ENCODE measurements at regions not wholly inside any gene's neighbourhood (a gene's known extent, or its start where the extent isn't known, plus 50 kb on each side); places are given as distances from the start of the nearest gene placed in this dataset.
"Not testable (repeated sequence)": the region's sequence is repeated elsewhere in the genome, so short reads cannot be mapped to it uniquely, and the experiment has no call there.

- H3K9me2 ChIP-seq (replicated peaks; ENCODE audit: control insufficient read depth, low read length) = no peaks in the 10 kb centered on the region
- no peak overlapping the region for H3K27ac ChIP-seq (ENCODE audit: low read depth, low read length)
- H4K20me1 ChIP-seq (ENCODE audit: control insufficient read depth, insufficient read depth, low read depth, low read length) = no peaks in the 10 kb centered on the region
- H3K4me2 ChIP-seq (ENCODE audit: low read length) = no peak overlapping the region
- H3K36me3 ChIP-seq (ENCODE audit: control insufficient read depth, low read length) = no peaks in the 10 kb centered on the region
- no peaks in the 10 kb centered on the region for H3K79me2 ChIP-seq (ENCODE audit: control insufficient read depth, low read length)
- no peak for TF ChIP-seq EZH2phosphoT487 (IDR thresholded peaks at IDR 0.05; ENCODE audit: borderline replicate concordance, low read length)
- TF ChIP-seq, protein P1, sequence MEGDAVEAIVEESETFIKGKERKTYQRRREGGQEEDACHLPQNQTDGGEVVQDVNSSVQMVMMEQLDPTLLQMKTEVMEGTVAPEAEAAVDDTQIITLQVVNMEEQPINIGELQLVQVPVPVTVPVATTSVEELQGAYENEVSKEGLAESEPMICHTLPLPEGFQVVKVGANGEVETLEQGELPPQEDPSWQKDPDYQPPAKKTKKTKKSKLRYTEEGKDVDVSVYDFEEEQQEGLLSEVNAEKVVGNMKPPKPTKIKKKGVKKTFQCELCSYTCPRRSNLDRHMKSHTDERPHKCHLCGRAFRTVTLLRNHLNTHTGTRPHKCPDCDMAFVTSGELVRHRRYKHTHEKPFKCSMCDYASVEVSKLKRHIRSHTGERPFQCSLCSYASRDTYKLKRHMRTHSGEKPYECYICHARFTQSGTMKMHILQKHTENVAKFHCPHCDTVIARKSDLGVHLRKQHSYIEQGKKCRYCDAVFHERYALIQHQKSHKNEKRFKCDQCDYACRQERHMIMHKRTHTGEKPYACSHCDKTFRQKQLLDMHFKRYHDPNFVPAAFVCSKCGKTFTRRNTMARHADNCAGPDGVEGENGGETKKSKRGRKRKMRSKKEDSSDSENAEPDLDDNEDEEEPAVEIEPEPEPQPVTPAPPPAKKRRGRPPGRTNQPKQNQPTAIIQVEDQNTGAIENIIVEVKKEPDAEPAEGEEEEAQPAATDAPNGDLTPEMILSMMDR (IDR thresholded peaks at IDR 0.05; ENCODE audit: low read depth, low read length, poor library complexity, severe bottlenecking) = no peak
- H3K9me3 ChIP-seq (ENCODE audit: control insufficient read depth, insufficient read depth, low read length) = no peaks in the 10 kb centered on the region
- no peaks in the 10 kb centered on the region for H3K27me3 ChIP-seq (ENCODE audit: control insufficient read depth, low read length)
- no peaks in the 10 kb centered on the region for H3K4me1 ChIP-seq (ENCODE audit: control insufficient read depth, low read length)
- H3F3A ChIP-seq (ENCODE audit: control insufficient read depth, insufficient read depth) = no peaks in the 10 kb centered on the region
- no peak overlapping the region for H3K4me3 ChIP-seq (ENCODE audit: low read length)
Observed at GRCh38 chr12:61566183-61566582, 694.0 kb upstream of the USP15 start.

DNA sequence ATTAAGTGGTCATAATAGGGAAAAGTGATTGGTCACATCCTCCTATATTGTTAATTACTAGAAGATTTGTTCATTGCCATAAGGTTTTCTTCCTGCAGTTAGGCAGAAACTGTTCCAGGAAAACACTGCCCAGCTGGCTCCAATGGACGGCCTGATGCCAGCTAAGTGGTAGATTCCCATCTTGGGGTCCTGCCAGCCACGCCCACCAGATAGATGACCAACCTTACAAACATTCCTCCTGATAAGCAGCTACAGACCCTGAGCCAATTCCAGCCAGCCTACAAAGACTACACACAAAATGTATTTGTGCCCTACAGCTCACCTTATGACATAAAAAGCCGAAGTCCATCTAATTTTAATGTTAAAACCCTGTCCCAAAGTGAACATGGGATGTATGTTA, 685.9 kb upstream of the USP15 start:
- Histone ChIP-seq H4K20me1 (ENCODE audit: control insufficient read depth, insufficient read depth, low read depth, low read length) (no peaks in the 10 kb centered on the region), H3K9me2 (replicated peaks; ENCODE audit: control insufficient read depth, low read length) (no peaks in the 10 kb centered on the region), H3K79me2 (ENCODE audit: control insufficient read depth, low read length) (no peaks in the 10 kb centered on the region), H3K36me3 (ENCODE audit: control insufficient read depth, low read length) (no peaks in the 10 kb centered on the region), H3F3A (ENCODE audit: control insufficient read depth, insufficient read depth) (no peaks in the 10 kb centered on the region), H3K27me3 (ENCODE audit: control insufficient read depth, low read length) (no peaks in the 10 kb centered on the region), H3K4me2 (ENCODE audit: low read length) (no peak overlapping the region), H3K4me1 (ENCODE audit: control insufficient read depth, low read length) (no peaks in the 10 kb centered on the region), H3K4me3 (ENCODE audit: low read length) (no peak overlapping the region), H3K9me3 (ENCODE audit: control insufficient read depth, insufficient read depth, low read length) (no peaks in the 10 kb centered on the region), H3K27ac (ENCODE audit: low read depth, low read length) (no peak overlapping the region)
- no peak for TF ChIP-seq EZH2phosphoT487 (IDR thresholded peaks at IDR 0.05; ENCODE audit: borderline replicate concordance, low read length)
- TF ChIP-seq, protein P1 (IDR thresholded peaks at IDR 0.05; ENCODE audit: low read depth, low read length, poor library complexity, severe bottlenecking) = no peak

GRCh38 chr12:61584943-61585342, 675.3 kb upstream of the USP15 start:
- no peaks in the 10 kb centered on the region for H3K4me1 ChIP-seq (ENCODE audit: control insufficient read depth, low read length)
- no peak overlapping the region for H3K4me2 ChIP-seq (ENCODE audit: low read length)
- no peaks in the 10 kb centered on the region for H3K36me3 ChIP-seq (ENCODE audit: control insufficient read depth, low read length)
- no peaks in the 10 kb centered on the region for H3K9me3 ChIP-seq (ENCODE audit: control insufficient read depth, insufficient read depth, low read length)
- no peak overlapping the region for H3K27ac ChIP-seq (ENCODE audit: low read depth, low read length)
- no peak overlapping the region for H3K4me3 ChIP-seq (ENCODE audit: low read length)
- no peaks in the 10 kb centered on the region for H3F3A ChIP-seq (ENCODE audit: control insufficient read depth, insufficient read depth)
- no peak for TF ChIP-seq EZH2phosphoT487 (IDR thresholded peaks at IDR 0.05; ENCODE audit: borderline replicate concordance, low read length)
- no peaks in the 10 kb centered on the region for H4K20me1 ChIP-seq (ENCODE audit: control insufficient read depth, insufficient read depth, low read depth, low read length)
- no peaks in the 10 kb centered on the region for H3K79me2 ChIP-seq (ENCODE audit: control insufficient read depth, low read length)
- H3K9me2 ChIP-seq (replicated peaks; ENCODE audit: control insufficient read depth, low read length) = no peaks in the 10 kb centered on the region
- H3K27me3 ChIP-seq (ENCODE audit: control insufficient read depth, low read length) = no peaks in the 10 kb centered on the region

DNA sequence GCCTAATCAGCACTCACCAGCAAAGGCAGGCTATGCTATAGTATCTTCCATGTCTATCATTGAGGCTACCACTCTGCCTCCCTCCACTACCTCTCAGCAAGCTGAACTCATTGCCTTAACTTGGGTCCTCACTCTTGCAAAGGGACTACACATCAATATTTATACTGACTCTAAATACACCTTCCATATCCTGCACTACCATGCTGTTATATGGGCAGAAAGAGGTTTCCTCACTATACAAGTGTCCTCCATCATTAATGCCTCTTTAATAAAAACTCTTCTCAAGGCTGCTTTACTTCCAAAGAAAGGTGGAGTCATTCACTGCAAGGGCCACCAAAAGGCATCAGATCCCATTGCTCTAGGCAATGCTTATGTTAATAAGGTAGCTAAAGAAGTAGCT, 669.3 kb upstream of the USP15 start:
- H3K36me3 ChIP-seq (ENCODE audit: control insufficient read depth, low read length); H4K20me1 ChIP-seq (ENCODE audit: control insufficient read depth, insufficient read depth, low read depth, low read length); H3K27me3 ChIP-seq (ENCODE audit: control insufficient read depth, low read length); H3K27ac ChIP-seq (ENCODE audit: low read depth, low read length); H3K9me2 ChIP-seq (replicated peaks; ENCODE audit: control insufficient read depth, low read length); H3K4me3 ChIP-seq (ENCODE audit: low read length); H3K9me3 ChIP-seq (ENCODE audit: control insufficient read depth, insufficient read depth, low read length); H3K4me1 ChIP-seq (ENCODE audit: control insufficient read depth, low read length); H3K79me2 ChIP-seq (ENCODE audit: control insufficient read depth, low read length); H3F3A ChIP-seq (ENCODE audit: control insufficient read depth, insufficient read depth); H3K4me2 ChIP-seq (ENCODE audit: low read length): not testable (repeated sequence)

All from DOHH2 (cell line).